B cell (primary cell): ENCODE measurements at regions not wholly inside any gene's neighbourhood (a gene's known extent, or its start where the extent isn't known, plus 50 kb on each side); places are given as distances from the start of the nearest gene placed in this dataset.

Experiments
- CTCF ChIP-seq: fragments of 200-600 bp; IDR thresholded peaks from one replicate; pipeline ENCODE4 v1.8.0; 2022; ENCODE audit warnings: antibody characterized with exemption, mild to moderate bottlenecking
- EZH2 ChIP-seq: IDR thresholded peaks from 2 replicates; pipeline ENCODE4 v1.6.1; 2012; ENCODE audit warnings: borderline replicate concordance, low read depth, mild to moderate bottlenecking, moderate library complexity, low read length; ENCODE audit not compliant: insufficient read depth, poor library complexity, severe bottlenecking

GRCh38 chr3:106282943-106283342, 414.1 kb upstream of the CBLB start:
- TF ChIP-seq CTCF = no peak
- TF ChIP-seq EZH2 = no peak
